WTC11 (cell line): ENCODE measurements at regions not wholly inside any gene's neighbourhood (a gene's known extent, or its start where the extent isn't known, plus 50 kb on each side); places are given as distances from the start of the nearest gene placed in this dataset.

Experiments
- ATAC-seq: fragments of 200-7000 bp; cut with Tn5 transposase; 2 replicates; pipeline ENCODE4 v1.10.0; 2021; ENCODE audit warnings: mild to moderate bottlenecking, moderate library complexity
- CTCF ChIA-PET: fragments of 300-600 bp; sonication (Branson Sonifier 250); formaldehyde crosslinking; loops from one replicate; lab custom pipeline; 2021; ENCODE audit warnings: antibody characterized with exemption; lab: Charles Lee
- POLR2A ChIA-PET: fragments of 350-600 bp; sonication (Branson Sonifier 250); formaldehyde crosslinking; loops from one replicate; lab custom pipeline; 2021; ENCODE audit warnings: antibody characterized with exemption; lab: Charles Lee
- DNase-seq: peaks from one replicate; pipeline ENCODE4 v3.0.0; 2021; ENCODE audit warnings: low spot score
- H3K27ac Mint-ChIP-seq: 2 replicates; pipeline ENCODE4 v1.8.0; 2021; ENCODE audit warnings: mixed read lengths
- H3K27me3 Mint-ChIP-seq: 2 replicates; pipeline ENCODE4 v1.8.0; 2021; ENCODE audit warnings: low read depth, mild to moderate bottlenecking, moderate library complexity, mixed read lengths
- H3K36me3 Mint-ChIP-seq: 2 replicates; pipeline ENCODE4 v1.8.0; 2021; ENCODE audit warnings: mixed read lengths
- H3K4me1 Mint-ChIP-seq: 2 replicates; pipeline ENCODE4 v1.8.0; 2022; ENCODE audit warnings: mixed read lengths
- H3K4me3 Mint-ChIP-seq: 2 replicates; pipeline ENCODE4 v1.8.0; 2021; ENCODE audit warnings: mild to moderate bottlenecking, moderate library complexity, mixed read lengths
- H3K9me3 Mint-ChIP-seq: 2 replicates; pipeline ENCODE4 v1.8.0; 2021; ENCODE audit warnings: mixed read lengths
- CREB1 ChIP-seq: sonication (generic); formaldehyde crosslinking; IDR thresholded peaks from 2 replicates; pipeline ENCODE4 v1.8.0; 2023; ENCODE audit warnings: mild to moderate bottlenecking, missing genetic modification reagents
- MXD4 ChIP-seq: fragments of 250-450 bp; sonication (Bioruptor Pico); IDR thresholded peaks from 2 replicates; pipeline ENCODE4 v1.8.0; 2021; ENCODE audit warnings: mild to moderate bottlenecking, moderate library complexity, borderline replicate concordance
- NFYB ChIP-seq: sonication (generic); formaldehyde crosslinking; conservative IDR thresholded peaks from 2 replicates; pipeline ENCODE4 v1.8.0; 2022; ENCODE audit warnings: low read depth, missing genetic modification reagents
- SMAD4 ChIP-seq: sonication (generic); formaldehyde crosslinking; IDR thresholded peaks from 2 replicates; pipeline ENCODE4 v1.8.0; 2022; ENCODE audit warnings: mild to moderate bottlenecking, missing genetic modification reagents
- SOX15 ChIP-seq: fragments of 250-450 bp; sonication (Bioruptor Pico); IDR thresholded peaks from 2 replicates; pipeline ENCODE4 v1.9.0; 2021; ENCODE audit warnings: mild to moderate bottlenecking
- TEAD1 ChIP-seq: sonication (generic); formaldehyde crosslinking; IDR thresholded peaks from 2 replicates; pipeline ENCODE4 v1.8.0; 2022; ENCODE audit warnings: mild to moderate bottlenecking, missing genetic modification reagents
- TEAD4 ChIP-seq: sonication (generic); formaldehyde crosslinking; IDR thresholded peaks from 2 replicates; pipeline ENCODE4 v1.8.0; 2022; ENCODE audit warnings: mild to moderate bottlenecking, missing genetic modification reagents
- ZNF138 ChIP-seq: sonication (generic); formaldehyde crosslinking; conservative IDR thresholded peaks from 2 replicates; pipeline ENCODE4 v1.8.1; 2022; ENCODE audit warnings: mild to moderate bottlenecking, moderate library complexity, missing genetic modification reagents
- TF ChIP-seq, protein P1 (sequence below): sonication (generic); formaldehyde crosslinking; IDR thresholded peaks from 2 replicates; pipeline ENCODE4 v1.8.1; 2023; ENCODE audit warnings: mild to moderate bottlenecking, missing genetic modification reagents
- TF ChIP-seq, protein P2 (sequence below): sonication (generic); formaldehyde crosslinking; IDR thresholded peaks from 2 replicates; pipeline ENCODE4 v1.8.1; 2022; ENCODE audit warnings: low read depth, missing genetic modification reagents, borderline replicate concordance
- TF ChIP-seq, protein P3 (sequence below): sonication (generic); formaldehyde crosslinking; IDR thresholded peaks from 2 replicates; pipeline ENCODE4 v1.8.1; 2022; ENCODE audit warnings: mild to moderate bottlenecking, moderate library complexity, missing genetic modification reagents
- TF ChIP-seq, protein P4 (sequence below): sonication (generic); formaldehyde crosslinking; IDR thresholded peaks from 2 replicates; pipeline ENCODE4 v1.8.1; 2023; ENCODE audit warnings: mild to moderate bottlenecking, missing genetic modification reagents, borderline replicate concordance
- TF ChIP-seq, protein P5 (sequence below): sonication (generic); formaldehyde crosslinking; IDR thresholded peaks from 2 replicates; pipeline ENCODE4 v1.8.0; 2022; ENCODE audit warnings: mild to moderate bottlenecking, missing genetic modification reagents
- TF ChIP-seq, protein P6 (sequence below): fragments of 250-450 bp; sonication (Bioruptor Pico); conservative IDR thresholded peaks from 2 replicates; pipeline ENCODE4 v1.9.0; 2021; ENCODE audit warnings: mild to moderate bottlenecking
- TF ChIP-seq, protein P7 (sequence below): fragments of 250-450 bp; sonication (Bioruptor Pico); IDR thresholded peaks from 2 replicates; pipeline ENCODE4 v1.9.0; 2021; ENCODE audit warnings: mild to moderate bottlenecking
- TF ChIP-seq, protein P8 (sequence below): sonication (generic); formaldehyde crosslinking; IDR thresholded peaks from 2 replicates; pipeline ENCODE4 v1.8.1; 2023; ENCODE audit warnings: mild to moderate bottlenecking, missing genetic modification reagents, moderate library complexity

DNA sequence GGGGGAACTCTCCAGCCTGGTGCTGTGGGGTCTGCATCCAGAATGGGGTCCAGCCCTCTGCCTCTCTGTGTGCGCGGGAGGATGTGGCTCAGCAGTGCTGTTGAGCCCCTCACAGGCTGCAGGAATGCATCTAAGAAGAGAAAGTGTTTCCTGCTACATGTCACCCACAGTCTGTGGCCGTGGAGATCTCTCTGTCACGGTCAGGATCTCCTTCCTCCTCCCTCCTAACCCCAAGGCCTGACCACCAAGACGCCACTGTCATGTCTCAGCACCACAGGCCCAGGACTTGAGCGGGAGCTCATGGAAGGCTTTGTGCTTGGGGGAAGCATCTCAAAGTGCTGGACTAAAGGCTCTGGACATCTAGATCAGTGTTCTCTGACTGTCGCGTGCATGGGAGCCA lies 90.1 kb downstream of the SREK1 start:
- no peaks in the 10 kb centered on the region for H3K36me3 Mint-ChIP-seq
- peaks cover 25% of the 10 kb centered on the region for H3K4me1 Mint-ChIP-seq
- ATAC-seq (no peak), DNase-seq (no peak)
- H3K27me3 Mint-ChIP-seq: no peaks in the 10 kb centered on the region
- ChIA-PET POLR2A (no interaction called here), CTCF (no interaction called here)
- H3K27ac Mint-ChIP-seq: no peak overlapping the region
- H3K9me3 Mint-ChIP-seq: peaks cover 3% of the 10 kb centered on the region
- TF ChIP-seq, protein P1, sequence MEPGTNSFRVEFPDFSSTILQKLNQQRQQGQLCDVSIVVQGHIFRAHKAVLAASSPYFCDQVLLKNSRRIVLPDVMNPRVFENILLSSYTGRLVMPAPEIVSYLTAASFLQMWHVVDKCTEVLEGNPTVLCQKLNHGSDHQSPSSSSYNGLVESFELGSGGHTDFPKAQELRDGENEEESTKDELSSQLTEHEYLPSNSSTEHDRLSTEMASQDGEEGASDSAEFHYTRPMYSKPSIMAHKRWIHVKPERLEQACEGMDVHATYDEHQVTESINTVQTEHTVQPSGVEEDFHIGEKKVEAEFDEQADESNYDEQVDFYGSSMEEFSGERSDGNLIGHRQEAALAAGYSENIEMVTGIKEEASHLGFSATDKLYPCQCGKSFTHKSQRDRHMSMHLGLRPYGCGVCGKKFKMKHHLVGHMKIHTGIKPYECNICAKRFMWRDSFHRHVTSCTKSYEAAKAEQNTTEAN (CRISPR knock-in tag): no peak
- TF ChIP-seq ZNF138 (CRISPR knock-in tag): 0 out of 2 replicates have a peak, but pooled peaks have one; percentile 10
- TF ChIP-seq, all 79 proteins: peak for 1
- H3K4me3 Mint-ChIP-seq: no peak overlapping the region

DNA sequence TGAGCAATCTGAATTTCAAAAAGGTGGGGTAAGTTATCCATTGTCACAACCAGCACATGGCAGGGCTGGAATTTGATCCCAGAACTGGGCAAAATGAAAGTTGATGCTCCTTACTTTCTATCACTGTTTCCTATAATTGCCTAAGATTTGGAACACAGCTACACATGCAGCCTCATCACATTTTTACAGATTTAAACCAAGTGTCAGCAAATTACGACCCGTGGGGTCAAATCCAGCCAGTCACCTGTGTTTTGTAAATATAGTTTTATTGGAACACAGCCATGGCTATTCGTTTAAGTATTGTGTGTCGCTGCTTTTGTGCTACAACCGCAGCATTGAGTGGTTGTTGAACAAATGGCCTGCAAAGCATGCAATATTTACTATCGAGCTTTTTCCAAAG lies 94.3 kb downstream of the SREK1 start:
- Mint-ChIP-seq H3K36me3 (no peaks in the 10 kb centered on the region), H3K4me1 (peaks cover 9% of the 10 kb centered on the region)
- TF ChIP-seq, protein P2, sequence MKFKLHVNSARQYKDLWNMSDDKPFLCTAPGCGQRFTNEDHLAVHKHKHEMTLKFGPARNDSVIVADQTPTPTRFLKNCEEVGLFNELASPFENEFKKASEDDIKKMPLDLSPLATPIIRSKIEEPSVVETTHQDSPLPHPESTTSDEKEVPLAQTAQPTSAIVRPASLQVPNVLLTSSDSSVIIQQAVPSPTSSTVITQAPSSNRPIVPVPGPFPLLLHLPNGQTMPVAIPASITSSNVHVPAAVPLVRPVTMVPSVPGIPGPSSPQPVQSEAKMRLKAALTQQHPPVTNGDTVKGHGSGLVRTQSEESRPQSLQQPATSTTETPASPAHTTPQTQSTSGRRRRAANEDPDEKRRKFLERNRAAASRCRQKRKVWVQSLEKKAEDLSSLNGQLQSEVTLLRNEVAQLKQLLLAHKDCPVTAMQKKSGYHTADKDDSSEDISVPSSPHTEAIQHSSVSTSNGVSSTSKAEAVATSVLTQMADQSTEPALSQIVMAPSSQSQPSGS (CRISPR knock-in tag): no peak
- TF ChIP-seq, protein P3, sequence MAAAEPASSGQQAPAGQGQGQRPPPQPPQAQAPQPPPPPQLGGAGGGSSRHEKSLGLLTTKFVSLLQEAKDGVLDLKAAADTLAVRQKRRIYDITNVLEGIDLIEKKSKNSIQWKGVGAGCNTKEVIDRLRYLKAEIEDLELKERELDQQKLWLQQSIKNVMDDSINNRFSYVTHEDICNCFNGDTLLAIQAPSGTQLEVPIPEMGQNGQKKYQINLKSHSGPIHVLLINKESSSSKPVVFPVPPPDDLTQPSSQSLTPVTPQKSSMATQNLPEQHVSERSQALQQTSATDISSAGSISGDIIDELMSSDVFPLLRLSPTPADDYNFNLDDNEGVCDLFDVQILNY (CRISPR knock-in tag): no peak
- TF ChIP-seq TEAD4 (CRISPR knock-in tag): no peak
- TF ChIP-seq, protein P4, sequence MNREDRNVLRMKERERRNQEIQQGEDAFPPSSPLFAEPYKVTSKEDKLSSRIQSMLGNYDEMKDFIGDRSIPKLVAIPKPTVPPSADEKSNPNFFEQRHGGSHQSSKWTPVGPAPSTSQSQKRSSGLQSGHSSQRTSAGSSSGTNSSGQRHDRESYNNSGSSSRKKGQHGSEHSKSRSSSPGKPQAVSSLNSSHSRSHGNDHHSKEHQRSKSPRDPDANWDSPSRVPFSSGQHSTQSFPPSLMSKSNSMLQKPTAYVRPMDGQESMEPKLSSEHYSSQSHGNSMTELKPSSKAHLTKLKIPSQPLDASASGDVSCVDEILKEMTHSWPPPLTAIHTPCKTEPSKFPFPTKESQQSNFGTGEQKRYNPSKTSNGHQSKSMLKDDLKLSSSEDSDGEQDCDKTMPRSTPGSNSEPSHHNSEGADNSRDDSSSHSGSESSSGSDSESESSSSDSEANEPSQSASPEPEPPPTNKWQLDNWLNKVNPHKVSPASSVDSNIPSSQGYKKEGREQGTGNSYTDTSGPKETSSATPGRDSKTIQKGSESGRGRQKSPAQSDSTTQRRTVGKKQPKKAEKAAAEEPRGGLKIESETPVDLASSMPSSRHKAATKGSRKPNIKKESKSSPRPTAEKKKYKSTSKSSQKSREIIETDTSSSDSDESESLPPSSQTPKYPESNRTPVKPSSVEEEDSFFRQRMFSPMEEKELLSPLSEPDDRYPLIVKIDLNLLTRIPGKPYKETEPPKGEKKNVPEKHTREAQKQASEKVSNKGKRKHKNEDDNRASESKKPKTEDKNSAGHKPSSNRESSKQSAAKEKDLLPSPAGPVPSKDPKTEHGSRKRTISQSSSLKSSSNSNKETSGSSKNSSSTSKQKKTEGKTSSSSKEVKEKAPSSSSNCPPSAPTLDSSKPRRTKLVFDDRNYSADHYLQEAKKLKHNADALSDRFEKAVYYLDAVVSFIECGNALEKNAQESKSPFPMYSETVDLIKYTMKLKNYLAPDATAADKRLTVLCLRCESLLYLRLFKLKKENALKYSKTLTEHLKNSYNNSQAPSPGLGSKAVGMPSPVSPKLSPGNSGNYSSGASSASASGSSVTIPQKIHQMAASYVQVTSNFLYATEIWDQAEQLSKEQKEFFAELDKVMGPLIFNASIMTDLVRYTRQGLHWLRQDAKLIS (CRISPR knock-in tag): no peak
- TF ChIP-seq SOX15: no peak
- TF ChIP-seq, protein P5, sequence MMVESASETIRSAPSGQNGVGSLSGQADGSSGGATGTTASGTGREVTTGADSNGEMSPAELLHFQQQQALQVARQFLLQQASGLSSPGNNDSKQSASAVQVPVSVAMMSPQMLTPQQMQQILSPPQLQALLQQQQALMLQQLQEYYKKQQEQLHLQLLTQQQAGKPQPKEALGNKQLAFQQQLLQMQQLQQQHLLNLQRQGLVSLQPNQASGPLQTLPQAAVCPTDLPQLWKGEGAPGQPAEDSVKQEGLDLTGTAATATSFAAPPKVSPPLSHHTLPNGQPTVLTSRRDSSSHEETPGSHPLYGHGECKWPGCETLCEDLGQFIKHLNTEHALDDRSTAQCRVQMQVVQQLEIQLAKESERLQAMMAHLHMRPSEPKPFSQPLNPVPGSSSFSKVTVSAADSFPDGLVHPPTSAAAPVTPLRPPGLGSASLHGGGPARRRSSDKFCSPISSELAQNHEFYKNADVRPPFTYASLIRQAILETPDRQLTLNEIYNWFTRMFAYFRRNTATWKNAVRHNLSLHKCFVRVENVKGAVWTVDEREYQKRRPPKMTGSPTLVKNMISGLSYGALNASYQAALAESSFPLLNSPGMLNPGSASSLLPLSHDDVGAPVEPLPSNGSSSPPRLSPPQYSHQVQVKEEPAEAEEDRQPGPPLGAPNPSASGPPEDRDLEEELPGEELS: no peak
- TF ChIP-seq, protein P6, sequence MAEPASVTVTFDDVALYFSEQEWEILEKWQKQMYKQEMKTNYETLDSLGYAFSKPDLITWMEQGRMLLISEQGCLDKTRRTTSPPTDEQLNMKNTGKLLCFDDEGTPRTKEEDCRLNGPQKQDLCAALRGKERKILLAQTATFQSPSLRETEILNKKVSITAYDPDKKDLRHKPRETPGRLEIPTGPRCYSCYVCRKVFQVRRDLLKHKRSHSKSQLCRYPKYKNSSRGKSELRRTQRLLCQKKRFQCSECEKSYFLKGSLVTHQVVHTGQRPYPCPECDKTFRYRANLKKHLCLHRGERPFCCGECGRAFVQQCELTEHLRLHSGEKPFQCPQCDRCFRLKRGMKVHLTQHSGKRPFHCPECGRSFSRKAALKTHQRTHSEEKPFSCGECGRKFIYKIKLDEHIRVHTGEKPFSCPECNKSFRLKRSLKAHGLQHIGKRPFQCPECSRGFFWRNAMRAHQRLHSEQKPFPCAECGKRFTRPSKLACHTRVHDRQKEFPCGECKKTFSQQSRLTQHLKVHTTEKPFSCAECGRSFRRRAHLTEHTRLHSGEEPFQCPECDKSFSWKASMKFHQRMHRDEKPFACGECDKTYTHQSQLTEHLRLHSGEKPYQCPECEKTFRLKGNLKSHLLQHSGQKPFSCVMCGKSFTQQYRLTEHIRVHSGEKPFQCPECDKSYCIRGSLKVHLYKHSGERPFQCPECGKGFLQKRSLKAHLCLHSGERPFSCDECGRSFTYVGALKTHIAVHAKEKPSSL: no peak
- TF ChIP-seq NFYB (CRISPR knock-in tag): no peak
- TF ChIP-seq MXD4 (CRISPR knock-in tag): no peak
- no peak for TF ChIP-seq TEAD1 (CRISPR knock-in tag)
- TF ChIP-seq, protein P7, sequence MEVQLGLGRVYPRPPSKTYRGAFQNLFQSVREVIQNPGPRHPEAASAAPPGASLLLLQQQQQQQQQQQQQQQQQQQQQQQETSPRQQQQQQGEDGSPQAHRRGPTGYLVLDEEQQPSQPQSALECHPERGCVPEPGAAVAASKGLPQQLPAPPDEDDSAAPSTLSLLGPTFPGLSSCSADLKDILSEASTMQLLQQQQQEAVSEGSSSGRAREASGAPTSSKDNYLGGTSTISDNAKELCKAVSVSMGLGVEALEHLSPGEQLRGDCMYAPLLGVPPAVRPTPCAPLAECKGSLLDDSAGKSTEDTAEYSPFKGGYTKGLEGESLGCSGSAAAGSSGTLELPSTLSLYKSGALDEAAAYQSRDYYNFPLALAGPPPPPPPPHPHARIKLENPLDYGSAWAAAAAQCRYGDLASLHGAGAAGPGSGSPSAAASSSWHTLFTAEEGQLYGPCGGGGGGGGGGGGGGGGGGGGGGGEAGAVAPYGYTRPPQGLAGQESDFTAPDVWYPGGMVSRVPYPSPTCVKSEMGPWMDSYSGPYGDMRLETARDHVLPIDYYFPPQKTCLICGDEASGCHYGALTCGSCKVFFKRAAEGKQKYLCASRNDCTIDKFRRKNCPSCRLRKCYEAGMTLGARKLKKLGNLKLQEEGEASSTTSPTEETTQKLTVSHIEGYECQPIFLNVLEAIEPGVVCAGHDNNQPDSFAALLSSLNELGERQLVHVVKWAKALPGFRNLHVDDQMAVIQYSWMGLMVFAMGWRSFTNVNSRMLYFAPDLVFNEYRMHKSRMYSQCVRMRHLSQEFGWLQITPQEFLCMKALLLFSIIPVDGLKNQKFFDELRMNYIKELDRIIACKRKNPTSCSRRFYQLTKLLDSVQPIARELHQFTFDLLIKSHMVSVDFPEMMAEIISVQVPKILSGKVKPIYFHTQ: no peak
- TF ChIP-seq, protein P8, sequence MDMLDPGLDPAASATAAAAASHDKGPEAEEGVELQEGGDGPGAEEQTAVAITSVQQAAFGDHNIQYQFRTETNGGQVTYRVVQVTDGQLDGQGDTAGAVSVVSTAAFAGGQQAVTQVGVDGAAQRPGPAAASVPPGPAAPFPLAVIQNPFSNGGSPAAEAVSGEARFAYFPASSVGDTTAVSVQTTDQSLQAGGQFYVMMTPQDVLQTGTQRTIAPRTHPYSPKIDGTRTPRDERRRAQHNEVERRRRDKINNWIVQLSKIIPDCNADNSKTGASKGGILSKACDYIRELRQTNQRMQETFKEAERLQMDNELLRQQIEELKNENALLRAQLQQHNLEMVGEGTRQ (CRISPR knock-in tag): no peak
- TF ChIP-seq SMAD4: no peak
- TF ChIP-seq CREB1: no peak
- TF ChIP-seq, all 79 proteins: peak for 0
- ChIA-PET POLR2A (no interaction called here), CTCF (interaction anchor here (0.8 to 1.2 kb wide), 3 partner anchors 68 to 528 kb away, joined by 3 to 9 read pairs (median 5); no protein-coding TSS in a partner anchor)
- H3K4me3 Mint-ChIP-seq: no peak overlapping the region
- no peaks in the 10 kb centered on the region; the same call in 1 of the 2 replicates for H3K9me3 Mint-ChIP-seq
- DNase-seq (no peak), ATAC-seq (no peak)
- no peaks in the 10 kb centered on the region for H3K27me3 Mint-ChIP-seq
- H3K27ac Mint-ChIP-seq: no peak overlapping the region
